ENCODE measurements at regions not wholly inside any gene's neighbourhood (a gene's known extent, or its start where the extent isn't known, plus 50 kb on each side); places are given as distances from the start of the nearest gene placed in this dataset.

DNA sequence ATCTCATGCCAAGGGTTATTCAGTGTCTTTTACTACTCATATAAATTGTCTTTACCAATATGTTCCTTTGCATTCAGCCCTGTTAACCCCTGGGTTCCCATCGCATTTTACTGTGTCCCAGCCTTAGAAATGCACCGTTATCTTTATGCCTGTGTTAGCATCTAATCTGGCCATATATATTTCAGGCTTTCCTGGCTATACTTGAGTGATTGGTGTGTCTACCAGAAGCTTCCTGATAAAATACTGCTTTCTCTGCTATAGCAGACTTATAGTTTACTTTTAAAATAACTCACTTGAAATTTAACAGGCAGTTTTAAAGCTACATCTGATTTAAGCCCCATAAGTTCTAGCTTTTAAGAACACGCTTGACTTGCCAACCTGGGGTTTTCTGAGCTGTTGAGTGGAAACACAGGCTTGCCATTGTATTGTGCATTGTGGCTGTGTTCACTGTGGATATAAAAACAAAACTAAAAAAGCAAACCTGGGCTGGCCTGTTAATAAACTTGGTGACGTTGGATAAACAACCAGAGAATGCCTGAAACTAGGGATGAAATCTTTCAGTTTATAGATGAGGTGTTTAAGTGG lies 185.3 kb upstream of the TAPT1 start:
- TF ChIP-seq, protein P1, sequence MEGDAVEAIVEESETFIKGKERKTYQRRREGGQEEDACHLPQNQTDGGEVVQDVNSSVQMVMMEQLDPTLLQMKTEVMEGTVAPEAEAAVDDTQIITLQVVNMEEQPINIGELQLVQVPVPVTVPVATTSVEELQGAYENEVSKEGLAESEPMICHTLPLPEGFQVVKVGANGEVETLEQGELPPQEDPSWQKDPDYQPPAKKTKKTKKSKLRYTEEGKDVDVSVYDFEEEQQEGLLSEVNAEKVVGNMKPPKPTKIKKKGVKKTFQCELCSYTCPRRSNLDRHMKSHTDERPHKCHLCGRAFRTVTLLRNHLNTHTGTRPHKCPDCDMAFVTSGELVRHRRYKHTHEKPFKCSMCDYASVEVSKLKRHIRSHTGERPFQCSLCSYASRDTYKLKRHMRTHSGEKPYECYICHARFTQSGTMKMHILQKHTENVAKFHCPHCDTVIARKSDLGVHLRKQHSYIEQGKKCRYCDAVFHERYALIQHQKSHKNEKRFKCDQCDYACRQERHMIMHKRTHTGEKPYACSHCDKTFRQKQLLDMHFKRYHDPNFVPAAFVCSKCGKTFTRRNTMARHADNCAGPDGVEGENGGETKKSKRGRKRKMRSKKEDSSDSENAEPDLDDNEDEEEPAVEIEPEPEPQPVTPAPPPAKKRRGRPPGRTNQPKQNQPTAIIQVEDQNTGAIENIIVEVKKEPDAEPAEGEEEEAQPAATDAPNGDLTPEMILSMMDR (IDR thresholded peaks at IDR 0.05): no peak
- no peak for TF ChIP-seq POLR2A (IDR thresholded peaks at IDR 0.05)

Data from uterus (tissue), 2 donors.